HUES6 (cell line): ENCODE measurements at regions not wholly inside any gene's neighbourhood (a gene's known extent, or its start where the extent isn't known, plus 50 kb on each side); places are given as distances from the start of the nearest gene placed in this dataset.
"Not testable (repeated sequence)": the region's sequence is repeated elsewhere in the genome, so short reads cannot be mapped to it uniquely, and the experiment has no call there.

Source experiments
- H3K27ac ChIP-seq: 2 replicates; pipeline ENCODE4 v1.7.0; 2013; ENCODE audit warnings: low read depth, mild to moderate bottlenecking, low read length, inconsistent platforms
- H3K27me3 ChIP-seq: 2 replicates; pipeline ENCODE4 v1.6.1; 2013; ENCODE audit warnings: low read length; ENCODE audit not compliant: control insufficient read depth, insufficient read depth
- H3K36me3 ChIP-seq: 2 replicates; pipeline ENCODE4 v1.6.1; 2013; ENCODE audit warnings: low read length; ENCODE audit not compliant: control insufficient read depth, insufficient read depth
- H3K4me1 ChIP-seq: 2 replicates; pipeline ENCODE4 v1.6.1; 2013; ENCODE audit warnings: low read length; ENCODE audit not compliant: control insufficient read depth, insufficient read depth
- H3K4me3 ChIP-seq: 2 replicates; pipeline ENCODE4 v1.5.1; 2013; ENCODE audit warnings: low read depth, low read length
- H3K9ac ChIP-seq: one replicate; pipeline ENCODE4 v1.6.1; 2013; ENCODE audit warnings: mild to moderate bottlenecking, low read length
- H3K9me3 ChIP-seq: 2 replicates; pipeline ENCODE4 v1.6.1; 2013; ENCODE audit warnings: low read depth, low read length; ENCODE audit not compliant: control insufficient read depth, insufficient read depth

DNA sequence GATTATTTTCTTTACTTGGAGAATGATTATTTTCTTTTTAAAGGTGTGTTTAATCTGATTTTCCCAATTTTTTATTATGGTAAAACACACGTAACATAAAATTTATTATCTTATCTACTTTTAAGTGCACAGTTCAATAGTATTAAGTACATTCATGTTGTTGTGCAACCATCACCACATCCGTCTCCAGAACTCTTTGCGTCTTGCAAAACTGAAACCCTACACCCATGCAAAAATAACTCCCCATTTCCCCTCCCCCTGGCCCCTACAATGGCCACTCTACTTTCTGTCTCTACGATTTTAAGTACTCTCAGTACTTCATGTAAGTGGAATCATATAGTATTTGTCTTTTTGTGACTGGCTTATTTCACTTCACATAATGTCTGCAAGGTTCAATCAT, 230.7 kb downstream of the SATB1 start:
- no peaks in the 10 kb centered on the region for H3K4me1 ChIP-seq
- no peak overlapping the region for H3K4me3 ChIP-seq
- no peak overlapping the region for H3K27ac ChIP-seq
- H3K27me3 ChIP-seq, result no peaks in the 10 kb centered on the region
- H3K9ac ChIP-seq, result no peak overlapping the region
- peaks cover 21% of the 10 kb centered on the region for H3K9me3 ChIP-seq
- no peaks in the 10 kb centered on the region for H3K36me3 ChIP-seq

DNA sequence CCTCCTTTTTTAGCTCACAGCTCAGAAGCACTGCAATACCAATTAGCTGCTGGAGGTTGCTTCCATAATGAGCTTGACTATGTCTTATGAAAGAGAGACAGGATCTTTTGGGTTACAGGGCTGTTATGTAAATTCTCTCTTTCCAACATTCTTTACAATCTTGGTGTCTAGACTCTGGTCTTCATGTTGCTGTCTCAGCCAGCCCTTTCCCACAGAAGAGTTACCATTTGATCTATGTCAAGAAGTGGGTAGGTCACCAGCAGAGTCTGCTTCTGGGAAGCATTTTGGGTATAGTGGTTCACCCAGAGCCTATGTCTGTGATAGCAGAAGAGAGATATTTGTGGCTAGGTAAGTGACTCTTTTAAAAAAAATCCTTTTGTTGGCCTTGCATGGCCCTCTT, 234.5 kb downstream of the SATB1 start:
- Histone ChIP-seq H3K4me1 (no peaks in the 10 kb centered on the region), H3K36me3 (no peaks in the 10 kb centered on the region), H3K9me3 (peaks cover 4% of the 10 kb centered on the region; the same call in 1 of the 2 replicates), H3K4me3 (no peak overlapping the region), H3K9ac (no peak overlapping the region), H3K27me3 (no peaks in the 10 kb centered on the region), H3K27ac (no peak overlapping the region)

- Histone ChIP-seq H3K27me3 (no peaks in the 10 kb centered on the region), H3K9me3 (no peaks in the 10 kb centered on the region), H3K36me3 (no peaks in the 10 kb centered on the region), H3K4me1 (no peaks in the 10 kb centered on the region), H3K9ac (no peak overlapping the region), H3K27ac (no peak overlapping the region), H3K4me3 (no peak overlapping the region)
Measured at GRCh38 chr3:18189282-18190050, 235.7 kb downstream of the SATB1 start.

DNA sequence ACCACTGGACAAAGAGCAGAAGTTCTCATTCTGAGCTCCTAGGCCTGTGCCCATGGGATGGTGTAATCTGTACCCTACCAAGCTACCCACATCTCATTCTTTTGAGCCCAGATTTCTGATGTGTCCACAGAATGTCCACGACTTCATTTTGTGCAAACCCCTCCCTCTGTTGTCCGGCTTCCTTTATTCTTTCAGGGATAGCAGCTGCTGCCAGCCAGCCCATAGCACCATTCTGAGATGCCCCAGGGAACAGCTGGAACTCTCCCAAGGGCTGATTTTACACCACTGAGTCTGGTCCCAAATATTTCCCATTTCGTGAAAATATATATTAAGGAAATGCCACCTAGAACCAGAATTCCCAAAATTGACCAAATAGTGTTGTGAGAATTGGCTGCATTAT, 236.6 kb downstream of the SATB1 start:
- no peak overlapping the region for H3K4me3 ChIP-seq
- H3K4me1 ChIP-seq, result no peaks in the 10 kb centered on the region
- H3K27ac ChIP-seq, result no peak overlapping the region
- no peak overlapping the region for H3K9ac ChIP-seq
- no peaks in the 10 kb centered on the region for H3K27me3 ChIP-seq
- H3K9me3 ChIP-seq, result no peaks in the 10 kb centered on the region
- no peaks in the 10 kb centered on the region for H3K36me3 ChIP-seq

- no peaks in the 10 kb centered on the region for H3K9me3 ChIP-seq
- H3K9ac ChIP-seq, result no peak overlapping the region
- H3K27me3 ChIP-seq, result no peaks in the 10 kb centered on the region
- no peaks in the 10 kb centered on the region for H3K36me3 ChIP-seq
- H3K4me3 ChIP-seq, result no peak overlapping the region
- no peaks in the 10 kb centered on the region for H3K4me1 ChIP-seq
- no peak overlapping the region for H3K27ac ChIP-seq
Measured at GRCh38 chr3:18185624-18186023, 239.5 kb downstream of the SATB1 start.

DNA sequence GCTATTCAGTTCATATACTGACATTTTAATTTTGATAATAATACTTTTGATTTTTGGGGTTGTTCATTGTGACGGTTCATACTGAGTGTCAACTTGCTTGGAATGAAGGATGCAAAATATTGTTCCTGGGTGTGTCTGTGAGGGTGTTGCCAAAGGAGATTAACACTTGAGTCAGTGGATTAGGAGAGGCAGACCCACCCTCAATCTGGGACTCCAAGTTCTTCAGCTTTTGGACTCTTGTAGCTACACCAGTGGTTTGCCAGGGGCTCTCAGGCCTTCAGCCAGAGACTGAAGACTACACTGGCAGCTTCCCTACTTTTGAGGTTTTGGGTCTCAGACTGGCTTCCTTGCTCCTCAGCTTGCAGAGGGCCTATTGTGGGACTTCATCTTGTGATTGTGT, 242.2 kb downstream of the SATB1 start:
- not testable (repeated sequence) for H3K4me1 ChIP-seq, H3K4me3 ChIP-seq, H3K9me3 ChIP-seq, H3K36me3 ChIP-seq, H3K27ac ChIP-seq, H3K9ac ChIP-seq, H3K27me3 ChIP-seq

DNA sequence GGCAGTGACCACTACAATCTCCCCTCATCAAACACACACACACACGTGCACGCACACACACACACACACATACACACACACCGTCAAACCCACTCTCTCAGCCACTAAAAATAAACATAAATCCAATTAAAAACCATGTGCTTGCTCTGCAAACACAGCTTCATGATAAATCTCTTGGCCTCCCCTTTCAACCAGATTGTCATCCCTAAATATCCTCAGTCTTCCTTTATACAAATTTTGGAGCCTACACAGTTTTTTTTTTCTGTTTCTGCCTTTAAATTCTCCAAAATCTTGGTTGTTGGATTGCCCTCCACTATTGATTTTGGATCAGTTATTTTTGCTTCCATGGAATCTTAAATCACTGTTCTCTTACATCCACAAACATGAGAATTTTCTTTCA, 245.6 kb downstream of the SATB1 start:
- no peak overlapping the region for H3K9ac ChIP-seq
- no peaks in the 10 kb centered on the region for H3K9me3 ChIP-seq
- H3K4me3 ChIP-seq, result no peak overlapping the region
- H3K27me3 ChIP-seq, result no peaks in the 10 kb centered on the region
- H3K36me3 ChIP-seq, result no peaks in the 10 kb centered on the region
- H3K4me1 ChIP-seq, result no peaks in the 10 kb centered on the region
- no peak overlapping the region for H3K27ac ChIP-seq

GRCh38 chr3:18177271-18177670, 247.9 kb downstream of the SATB1 start:
- Histone ChIP-seq H3K4me3 (no peak overlapping the region), H3K9me3 (peaks cover 8% of the 10 kb centered on the region), H3K27ac (no peak overlapping the region), H3K4me1 (no peaks in the 10 kb centered on the region), H3K27me3 (no peaks in the 10 kb centered on the region), H3K9ac (no peak overlapping the region), H3K36me3 (no peaks in the 10 kb centered on the region)

GRCh38 chr3:18173891-18174290, 251.2 kb downstream of the SATB1 start:
- not testable (repeated sequence) for H3K36me3 ChIP-seq, H3K4me1 ChIP-seq, H3K9ac ChIP-seq, H3K27ac ChIP-seq, H3K9me3 ChIP-seq, H3K4me3 ChIP-seq, H3K27me3 ChIP-seq

GRCh38 chr3:18159681-18160080, 265.5 kb downstream of the SATB1 start:
- Histone ChIP-seq H3K27me3 (no peaks in the 10 kb centered on the region), H3K36me3 (no peaks in the 10 kb centered on the region), H3K4me1 (no peaks in the 10 kb centered on the region), H3K27ac (no peak overlapping the region), H3K9me3 (no peaks in the 10 kb centered on the region), H3K4me3 (no peak overlapping the region), H3K9ac (no peak overlapping the region)

GRCh38 chr3:18153571-18154173, 271.5 kb downstream of the SATB1 start:
- Histone ChIP-seq H3K4me1 (0 out of 2 replicates have a peak, but pooled peaks cover 5% of the 10 kb centered on the region), H3K9me3 (no peaks in the 10 kb centered on the region), H3K27ac (no peak overlapping the region), H3K4me3 (no peak overlapping the region), H3K27me3 (no peaks in the 10 kb centered on the region), H3K36me3 (no peaks in the 10 kb centered on the region), H3K9ac (no peak overlapping the region)
